ENCODE measurements at regions not wholly inside any gene's neighbourhood (a gene's known extent, or its start where the extent isn't known, plus 50 kb on each side); places are given as distances from the start of the nearest gene placed in this dataset.

DNA sequence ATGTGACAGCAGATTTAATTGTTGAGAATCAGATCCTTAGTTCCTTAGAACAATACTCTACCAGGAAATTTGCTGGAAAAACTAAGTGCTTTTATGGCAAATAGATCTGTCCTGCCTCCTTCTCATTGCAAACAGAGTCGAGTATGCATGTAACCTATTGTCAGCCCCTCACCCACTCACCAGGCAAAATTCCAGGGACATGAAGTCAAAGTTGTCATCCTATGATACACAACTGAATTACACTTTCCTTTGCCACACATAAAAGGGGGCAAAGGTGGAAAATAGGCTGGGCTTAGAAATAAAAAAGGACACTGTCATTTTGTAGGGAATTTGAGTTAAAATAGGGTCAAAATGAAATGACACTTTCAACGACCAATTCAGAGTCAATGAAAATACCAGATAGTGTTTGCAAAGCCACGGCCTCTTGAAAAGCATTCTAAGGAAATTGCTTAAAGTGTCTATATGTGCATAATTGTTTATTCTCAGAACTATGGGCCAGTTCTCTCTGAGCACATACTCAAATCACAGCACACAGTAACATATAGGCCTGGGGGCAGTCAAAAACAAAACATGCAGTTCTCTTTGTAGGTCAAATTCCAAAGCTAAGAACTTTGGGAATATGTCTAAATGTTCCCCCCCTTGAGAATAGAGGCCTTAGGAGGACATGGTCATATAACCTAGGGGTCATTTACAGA is 452.8 kb downstream of the NFIB start:
- ChIA-PET CTCF (no interaction called here), POLR2A (ENCODE audit: low non-redundant PET) (no interaction called here)
- BruUV-seq (replicated peaks), result no TSS peak
- no peaks in the 10 kb centered on the region for H3K4me1 ChIP-seq (ENCODE audit: insufficient read depth, low read length, poor library complexity, severe bottlenecking)
- DNase-seq (ENCODE audit: low spot score), result no peak
- no peaks in the 10 kb centered on the region for H3K36me3 ChIP-seq (ENCODE audit: insufficient read depth, low read length, poor library complexity, severe bottlenecking)
- no peaks in the 10 kb centered on the region for H3K27me3 ChIP-seq (replicated peaks; ENCODE audit: insufficient read depth, low read depth, low read length, poor library complexity)
- intact Hi-C loops (cut with micrococcal nuclease; ENCODE audit: unreplicated experiment), result loop anchor here (10.0 kb wide), 1 partner anchor 64 kb away; no protein-coding TSS in a partner anchor
- no peak overlapping the region for H3K27ac ChIP-seq (ENCODE audit: low read depth, low read length, poor library complexity, severe bottlenecking)
- TF ChIP-seq, protein P1, sequence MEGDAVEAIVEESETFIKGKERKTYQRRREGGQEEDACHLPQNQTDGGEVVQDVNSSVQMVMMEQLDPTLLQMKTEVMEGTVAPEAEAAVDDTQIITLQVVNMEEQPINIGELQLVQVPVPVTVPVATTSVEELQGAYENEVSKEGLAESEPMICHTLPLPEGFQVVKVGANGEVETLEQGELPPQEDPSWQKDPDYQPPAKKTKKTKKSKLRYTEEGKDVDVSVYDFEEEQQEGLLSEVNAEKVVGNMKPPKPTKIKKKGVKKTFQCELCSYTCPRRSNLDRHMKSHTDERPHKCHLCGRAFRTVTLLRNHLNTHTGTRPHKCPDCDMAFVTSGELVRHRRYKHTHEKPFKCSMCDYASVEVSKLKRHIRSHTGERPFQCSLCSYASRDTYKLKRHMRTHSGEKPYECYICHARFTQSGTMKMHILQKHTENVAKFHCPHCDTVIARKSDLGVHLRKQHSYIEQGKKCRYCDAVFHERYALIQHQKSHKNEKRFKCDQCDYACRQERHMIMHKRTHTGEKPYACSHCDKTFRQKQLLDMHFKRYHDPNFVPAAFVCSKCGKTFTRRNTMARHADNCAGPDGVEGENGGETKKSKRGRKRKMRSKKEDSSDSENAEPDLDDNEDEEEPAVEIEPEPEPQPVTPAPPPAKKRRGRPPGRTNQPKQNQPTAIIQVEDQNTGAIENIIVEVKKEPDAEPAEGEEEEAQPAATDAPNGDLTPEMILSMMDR (conservative IDR thresholded peaks at IDR 0.05; ENCODE audit: low read depth, low read length), result no peak
- no peak for TF ChIP-seq EZH2 (IDR thresholded peaks at IDR 0.05; ENCODE audit: borderline replicate concordance, low read depth, low read length, poor library complexity, severe bottlenecking)
- no peaks in the 10 kb centered on the region for H3K9me3 ChIP-seq (ENCODE audit: low read depth, low read length, poor library complexity, severe bottlenecking)
- no peak overlapping the region for H3K4me3 ChIP-seq (ENCODE audit: low read depth, low read length, poor library complexity, severe bottlenecking)

DNA sequence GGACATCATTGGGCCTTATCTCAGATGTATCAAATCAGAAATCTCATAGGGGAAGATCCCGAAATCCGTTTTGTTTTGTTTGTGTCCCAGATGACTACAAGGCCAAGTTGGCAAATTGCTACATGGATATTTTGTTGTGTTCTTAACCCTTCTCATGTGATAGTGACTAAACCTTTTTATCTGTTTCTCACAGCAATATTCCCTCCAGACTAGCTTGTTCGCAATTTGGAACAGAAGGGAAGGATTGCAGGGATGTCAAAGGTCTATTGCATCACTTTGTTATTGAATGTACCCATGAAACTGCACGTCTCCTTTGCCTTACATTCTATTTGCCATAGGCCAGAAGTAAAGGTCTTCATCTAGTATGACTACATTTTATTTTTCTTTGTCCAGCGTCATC is 453.9 kb downstream of the NFIB start:
- POLR2A ChIA-PET (ENCODE audit: low non-redundant PET), result no interaction called here
- Histone ChIP-seq H3K27ac (ENCODE audit: low read depth, low read length, poor library complexity, severe bottlenecking) (no peak overlapping the region), H3K4me3 (ENCODE audit: low read depth, low read length, poor library complexity, severe bottlenecking) (no peak overlapping the region), H3K9me3 (ENCODE audit: low read depth, low read length, poor library complexity, severe bottlenecking) (no peaks in the 10 kb centered on the region), H3K4me1 (ENCODE audit: insufficient read depth, low read length, poor library complexity, severe bottlenecking) (no peaks in the 10 kb centered on the region), H3K27me3 (replicated peaks; ENCODE audit: insufficient read depth, low read depth, low read length, poor library complexity) (no peaks in the 10 kb centered on the region), H3K36me3 (ENCODE audit: insufficient read depth, low read length, poor library complexity, severe bottlenecking) (no peaks in the 10 kb centered on the region)
- CTCF ChIA-PET, result no interaction called here
- intact Hi-C loops (cut with micrococcal nuclease; ENCODE audit: unreplicated experiment), result loop anchor here (10.0 kb wide), 1 partner anchor 65 kb away; no protein-coding TSS in a partner anchor
- no TSS peak for BruUV-seq (replicated peaks)
- no peak for TF ChIP-seq EZH2 (IDR thresholded peaks at IDR 0.05; ENCODE audit: borderline replicate concordance, low read depth, low read length, poor library complexity, severe bottlenecking)
- TF ChIP-seq, protein P1 (conservative IDR thresholded peaks at IDR 0.05; ENCODE audit: low read depth, low read length), result no peak
- DNase-seq (ENCODE audit: low spot score), result no peak

DNA sequence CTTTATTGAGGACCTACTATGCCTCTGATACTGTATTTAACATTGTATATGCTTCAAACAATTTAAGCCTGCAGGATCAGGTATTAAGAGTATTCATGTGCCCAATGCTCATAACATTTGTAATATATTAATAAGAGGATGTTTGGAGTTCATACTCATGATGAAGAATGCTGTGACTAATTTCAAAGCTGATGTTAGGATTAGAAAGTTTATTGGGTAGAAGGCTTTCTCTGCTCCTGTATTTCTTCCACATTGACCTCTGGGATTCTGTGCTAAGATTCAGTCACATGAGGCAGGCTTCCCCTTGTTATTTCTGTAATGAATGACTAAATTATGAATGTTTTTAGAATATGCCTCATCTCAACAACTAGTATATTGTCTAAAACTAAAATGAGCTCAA is 456.4 kb downstream of the NFIB start:
- TF ChIP-seq, protein P1 (conservative IDR thresholded peaks at IDR 0.05; ENCODE audit: low read depth, low read length), result no peak
- TF ChIP-seq EZH2 (IDR thresholded peaks at IDR 0.05; ENCODE audit: borderline replicate concordance, low read depth, low read length, poor library complexity, severe bottlenecking), result no peak
- Histone ChIP-seq H3K9me3 (ENCODE audit: low read depth, low read length, poor library complexity, severe bottlenecking) (no peaks in the 10 kb centered on the region), H3K27ac (ENCODE audit: low read depth, low read length, poor library complexity, severe bottlenecking) (no peak overlapping the region), H3K36me3 (ENCODE audit: insufficient read depth, low read length, poor library complexity, severe bottlenecking) (no peaks in the 10 kb centered on the region), H3K27me3 (replicated peaks; ENCODE audit: insufficient read depth, low read depth, low read length, poor library complexity) (no peaks in the 10 kb centered on the region), H3K4me1 (ENCODE audit: insufficient read depth, low read length, poor library complexity, severe bottlenecking) (no peaks in the 10 kb centered on the region), H3K4me3 (ENCODE audit: low read depth, low read length, poor library complexity, severe bottlenecking) (no peak overlapping the region)
- no peak for DNase-seq (ENCODE audit: low spot score)
- CTCF ChIA-PET, result no interaction called here
- POLR2A ChIA-PET (ENCODE audit: low non-redundant PET), result no interaction called here
- intact Hi-C loops (cut with micrococcal nuclease; ENCODE audit: unreplicated experiment), result no loop called here
- BruUV-seq (replicated peaks), result no TSS peak

Measured in A673 (cell line).